Pulmonary artery endothelial cell (primary cell): ENCODE measurements at regions not wholly inside any gene's neighbourhood (a gene's known extent, or its start where the extent isn't known, plus 50 kb on each side); places are given as distances from the start of the nearest gene placed in this dataset.

Source experiments
- DNase-seq: peaks from one replicate; pipeline ENCODE4 v3.0.0-alpha.2; 2011; ENCODE audit warnings: low read depth, low spot score

GRCh38 chr3:144221761-144222160 lies 250.1 kb downstream of the DIPK2A start:
- no peak for DNase-seq

DNA sequence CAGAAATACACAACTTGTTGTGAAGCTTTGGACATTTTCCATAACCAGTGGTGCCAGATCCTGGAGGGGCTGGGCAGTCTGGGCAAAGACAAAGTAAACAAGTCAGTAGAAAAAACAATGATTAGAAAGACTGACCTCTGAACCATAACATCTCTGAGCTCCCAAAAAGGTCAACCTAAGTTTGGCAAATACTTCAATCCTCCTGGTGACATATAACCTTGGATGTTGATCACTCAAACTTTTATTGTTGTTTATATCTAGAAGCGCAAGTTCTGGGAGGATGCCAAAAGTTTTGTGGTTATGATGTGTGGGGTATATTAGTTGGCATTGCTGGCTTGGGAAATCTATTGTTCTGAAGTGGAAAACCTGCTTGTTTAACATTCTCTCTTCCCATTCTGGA lies 257.7 kb downstream of the DIPK2A start:
- DNase-seq: peak; percentile 46

DNA sequence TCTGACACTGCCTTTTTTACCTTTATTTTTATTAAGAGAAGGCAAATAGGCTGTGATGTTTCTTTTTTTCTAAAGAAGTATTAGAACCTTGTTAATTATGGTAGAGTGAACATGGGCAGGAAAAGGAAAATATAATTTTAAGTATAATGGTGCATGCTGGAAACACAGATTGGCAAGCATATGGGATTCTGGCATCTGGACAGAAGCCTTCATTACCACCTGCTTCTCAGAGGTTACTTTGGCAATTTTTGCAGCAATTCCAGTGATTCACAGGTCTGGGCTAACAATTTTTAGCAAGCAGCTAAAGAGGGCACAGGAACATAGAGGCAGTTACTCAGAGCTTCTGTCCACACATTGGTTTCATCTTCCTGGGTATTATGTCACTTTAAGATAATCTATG lies 258.3 kb downstream of the DIPK2A start:
- DNase-seq: no peak

GRCh38 chr3:144235489-144235888 lies 263.9 kb downstream of the DIPK2A start:
- no peak for DNase-seq

- no peak for DNase-seq
Observed at GRCh38 chr3:144237351-144237750, 265.7 kb downstream of the DIPK2A start.

DNA sequence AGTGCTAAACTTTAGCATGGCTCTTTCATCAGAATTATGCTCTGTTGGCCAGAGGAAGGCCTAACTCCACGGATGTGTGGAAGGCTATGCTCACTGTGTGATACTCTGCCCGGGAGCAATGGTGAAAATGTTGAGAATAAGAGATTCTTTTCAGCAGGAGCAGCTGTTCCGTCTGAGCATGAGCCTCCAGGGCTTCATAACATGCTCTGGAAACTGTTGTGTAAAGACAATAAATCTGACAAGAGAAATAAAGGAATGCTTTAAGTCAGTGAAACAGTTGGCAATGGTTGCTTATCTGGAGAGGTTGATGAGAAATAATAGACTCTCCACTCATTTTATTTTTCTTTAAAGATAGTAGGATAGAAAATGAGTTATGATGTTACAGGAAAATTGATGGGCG lies 269.8 kb downstream of the DIPK2A start:
- no peak for DNase-seq

- no peak for DNase-seq
Observed at GRCh38 chr3:144242747-144243146, 271.1 kb downstream of the DIPK2A start.

GRCh38 chr3:144244662-144245061 lies 273.0 kb downstream of the DIPK2A start:
- no peak for DNase-seq

DNA sequence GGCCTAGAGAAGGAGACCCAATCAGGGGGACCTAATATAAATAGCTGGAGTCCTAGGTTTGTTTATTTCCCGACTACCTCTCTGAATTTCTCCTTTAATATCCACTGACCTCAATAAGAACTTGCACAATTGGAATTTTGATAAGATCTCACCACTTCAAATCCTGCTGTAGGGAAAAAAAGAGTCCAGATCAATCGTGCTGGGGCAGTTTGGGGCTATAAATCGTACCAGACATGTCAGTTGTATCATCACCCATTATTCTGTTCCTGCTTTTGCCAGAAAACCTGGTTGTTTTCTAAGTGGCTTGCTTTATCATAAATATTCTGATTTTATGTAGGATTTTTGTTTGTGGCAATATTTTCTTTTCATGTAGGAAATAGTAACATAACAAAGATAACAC lies 281.3 kb downstream of the DIPK2A start:
- no peak for DNase-seq

DNA sequence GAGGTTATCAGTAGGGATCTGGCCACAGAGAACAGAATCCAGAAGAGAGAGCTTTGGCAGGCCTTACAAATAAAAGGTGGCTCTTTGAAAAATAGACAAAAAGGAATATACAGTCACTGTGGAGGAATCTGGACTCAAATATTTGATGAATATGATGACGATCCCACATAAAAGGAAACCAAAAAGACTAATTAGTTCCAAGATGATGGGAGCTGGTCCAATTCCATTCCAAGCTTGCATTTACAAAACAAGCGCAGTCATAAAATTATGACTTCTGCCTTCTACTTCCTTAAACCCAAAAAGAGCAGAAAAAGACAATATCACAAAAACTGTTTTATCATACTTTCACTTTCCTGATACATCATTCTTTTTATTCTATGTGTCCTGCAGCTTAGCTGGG lies 285.8 kb downstream of the DIPK2A start:
- DNase-seq: no peak

- no peak for DNase-seq
Observed at GRCh38 chr3:144259267-144259666, 287.6 kb downstream of the DIPK2A start.

DNA sequence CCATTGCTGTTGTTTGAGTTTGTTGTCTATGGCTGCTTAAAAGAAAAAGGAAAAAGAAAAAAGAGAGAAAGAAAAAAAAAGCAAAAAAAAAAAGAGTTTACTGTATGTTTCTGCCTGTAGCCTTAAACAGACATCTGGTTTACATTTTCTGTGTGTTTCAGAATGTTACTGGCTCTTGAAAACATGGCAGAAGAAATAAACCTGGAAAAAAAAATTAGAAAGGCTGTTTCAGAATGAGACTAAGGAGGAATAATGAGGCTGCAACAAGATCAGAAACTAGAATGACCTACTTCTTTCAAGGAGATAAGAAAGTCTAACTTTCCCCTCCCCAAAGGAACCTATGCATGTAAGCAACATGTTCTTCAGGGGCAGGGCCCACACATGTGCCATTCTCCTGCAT lies 292.1 kb downstream of the DIPK2A start:
- no peak for DNase-seq

DNA sequence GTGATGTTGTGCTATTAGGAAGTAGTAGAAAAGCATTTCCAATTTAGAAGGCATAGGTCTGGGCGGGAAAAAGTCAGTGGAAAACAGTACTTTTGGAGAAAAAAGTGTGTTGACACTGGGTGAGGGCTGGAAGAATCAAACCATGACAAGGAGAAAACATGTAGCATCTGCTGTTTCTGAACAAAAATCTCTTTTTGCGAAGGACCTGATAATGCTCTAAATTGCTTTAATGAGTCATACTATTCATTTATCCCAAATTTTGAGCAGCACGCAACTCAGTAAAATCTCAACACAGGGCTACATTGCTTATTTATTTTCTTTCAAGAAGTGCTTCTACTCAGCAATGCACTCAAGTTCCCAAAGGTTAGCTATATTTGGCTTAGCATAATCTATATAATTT lies 292.7 kb downstream of the DIPK2A start:
- no peak for DNase-seq

DNA sequence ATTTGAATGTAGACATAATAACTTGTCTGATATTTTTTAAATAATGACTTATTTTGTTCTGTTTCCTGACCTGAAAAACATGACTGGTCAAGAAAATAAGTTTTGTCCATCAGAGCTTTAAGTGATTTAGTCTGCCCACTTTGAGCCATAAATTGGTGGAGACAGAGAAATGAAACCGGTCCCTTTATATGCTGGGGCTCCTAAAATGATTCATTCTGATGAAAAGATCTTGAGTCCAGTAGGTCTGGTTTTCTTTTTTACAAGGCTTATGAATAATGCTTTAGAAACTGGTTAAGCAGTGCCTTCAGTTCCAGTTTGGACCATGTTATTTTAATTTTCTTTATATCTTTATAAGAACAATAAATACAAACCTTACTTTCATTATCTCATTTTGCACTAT lies 293.2 kb downstream of the DIPK2A start:
- DNase-seq: no peak

DNA sequence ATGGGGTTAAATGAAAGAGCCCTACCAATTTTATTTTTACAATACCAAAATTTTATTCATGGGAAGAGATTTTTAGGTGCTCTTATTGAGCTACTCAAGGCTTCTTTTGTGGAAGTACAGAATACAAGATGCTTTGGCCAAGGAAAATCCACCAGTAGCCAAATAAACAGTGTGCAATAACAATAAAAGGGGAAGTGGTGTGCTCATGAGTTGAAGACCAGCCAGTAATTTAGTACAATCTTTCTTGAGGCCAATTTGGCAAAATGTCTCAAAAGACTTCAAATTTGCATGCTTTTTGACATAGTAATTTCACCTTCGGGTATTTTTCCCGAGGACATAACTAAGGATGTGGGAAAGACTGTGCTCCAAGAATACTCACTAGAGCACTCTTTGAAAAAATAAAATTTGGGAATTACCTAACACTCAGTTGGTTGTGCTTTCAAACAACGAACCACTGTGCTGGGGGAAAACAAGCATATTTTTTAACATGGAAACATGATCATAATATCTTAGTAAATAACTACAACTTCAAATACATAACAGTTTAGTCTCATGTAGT lies 294.0 kb downstream of the DIPK2A start:
- peak; percentile 10 for DNase-seq

DNA sequence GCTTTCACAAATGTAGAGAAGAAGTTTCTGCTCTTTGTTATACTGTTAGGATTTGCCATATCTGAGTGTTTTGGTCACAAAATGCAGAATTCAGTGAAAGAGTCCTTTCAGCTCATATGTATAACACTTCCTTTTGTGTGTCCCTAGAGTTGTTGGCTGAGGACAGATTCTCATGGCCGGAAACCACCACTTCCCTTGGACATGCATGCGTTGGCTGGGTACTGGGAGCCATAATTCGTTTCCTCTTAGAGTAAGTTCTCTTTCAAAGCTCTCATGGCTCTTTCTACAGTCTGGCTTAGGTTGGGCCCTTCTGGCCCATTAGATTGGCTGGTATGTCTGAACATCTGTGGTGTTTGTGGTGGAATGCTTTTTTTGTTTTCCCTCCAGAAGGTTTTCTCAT lies 298.5 kb downstream of the DIPK2A start:
- no peak for DNase-seq

GRCh38 chr3:144272680-144273079 lies 301.1 kb downstream of the DIPK2A start:
- DNase-seq: no peak

- DNase-seq: no peak
Observed at GRCh38 chr3:144273601-144274000, 302.0 kb downstream of the DIPK2A start.

DNA sequence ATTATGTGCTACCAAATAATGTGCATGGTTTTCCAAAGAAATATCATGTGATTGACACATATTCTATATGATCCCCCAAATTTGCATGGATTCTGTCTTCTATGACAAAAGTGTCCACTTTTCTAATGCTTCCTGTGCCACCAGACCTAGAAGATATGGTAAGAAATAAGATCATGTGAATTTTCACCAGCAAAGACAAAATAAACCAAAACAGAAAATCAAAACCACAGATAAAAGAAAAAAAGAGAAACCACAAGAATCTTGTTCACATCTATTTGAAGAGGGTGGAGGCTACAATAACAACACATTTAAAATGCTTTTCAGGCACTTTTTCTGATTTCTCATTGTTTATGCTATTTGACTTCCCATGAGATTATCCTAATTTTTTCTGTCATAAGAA lies 303.4 kb downstream of the DIPK2A start:
- no peak for DNase-seq

DNA sequence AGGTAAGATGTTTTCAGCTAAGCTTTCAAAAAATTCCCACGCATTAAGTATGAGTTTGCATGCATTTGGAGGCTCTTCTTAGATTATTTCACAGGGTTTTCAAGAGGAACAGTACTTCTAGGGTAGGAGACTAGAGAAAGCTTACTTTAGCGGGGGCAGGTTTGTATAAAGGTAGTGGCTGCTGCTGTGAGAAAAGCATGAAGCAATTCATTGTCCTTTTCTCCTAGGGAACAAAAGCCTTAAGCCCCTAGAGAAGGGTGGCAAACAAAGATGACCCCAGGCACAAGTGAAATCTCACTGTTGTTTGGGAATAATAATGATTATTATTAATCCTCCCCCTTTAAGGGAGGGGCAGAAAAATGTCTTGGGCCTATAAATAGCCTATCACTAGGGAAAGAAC lies 310.7 kb downstream of the DIPK2A start:
- no peak for DNase-seq

DNA sequence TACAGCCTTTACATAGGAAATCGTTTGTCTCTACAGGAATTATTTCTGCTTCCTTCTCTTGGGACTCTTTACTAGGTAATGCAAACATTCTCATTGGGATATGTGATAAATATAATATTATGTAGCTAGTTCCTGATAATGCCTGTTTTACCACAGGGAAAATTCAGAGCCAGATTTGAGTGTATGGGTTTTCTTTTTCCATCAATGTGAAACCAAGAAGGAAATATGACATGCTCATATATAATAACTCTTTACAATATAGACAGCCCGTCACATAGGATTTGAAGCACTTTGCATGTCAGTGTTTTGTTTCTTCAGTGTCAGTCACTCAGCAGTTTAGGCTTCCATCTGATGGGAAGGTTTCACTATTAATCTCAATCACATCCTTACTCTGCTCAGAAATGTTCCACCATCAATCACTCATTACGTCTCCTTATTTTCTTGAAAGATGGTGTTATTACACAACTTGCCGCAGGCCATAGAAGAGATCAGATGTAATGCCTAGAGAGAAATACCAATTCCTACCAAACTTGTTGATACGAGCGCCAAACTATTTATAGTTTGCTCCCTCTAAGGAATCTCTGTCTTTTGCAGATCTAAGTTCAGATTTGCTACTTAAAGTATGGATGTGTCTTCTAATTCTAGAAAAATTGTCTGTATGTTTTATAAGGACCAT lies 314.8 kb downstream of the DIPK2A start:
- DNase-seq: no peak

DNA sequence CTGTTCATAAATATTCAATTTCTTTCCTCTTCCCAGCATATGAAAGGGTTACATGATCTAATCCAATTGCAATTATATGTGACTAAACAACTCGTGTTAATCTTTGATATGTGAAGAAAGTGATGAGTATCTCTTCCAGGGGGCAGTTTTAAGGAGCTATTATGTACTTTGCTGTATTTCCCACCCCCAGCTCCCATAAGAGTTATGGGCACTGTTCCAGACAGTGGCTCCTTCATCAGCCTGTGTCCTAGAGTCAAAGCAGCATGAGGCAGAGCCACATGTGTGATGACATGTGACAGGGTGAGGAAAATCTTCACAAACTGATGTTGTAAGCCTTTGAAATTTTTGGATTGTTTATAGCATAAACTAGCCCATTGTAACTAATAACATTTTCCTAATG lies 315.4 kb downstream of the DIPK2A start:
- DNase-seq: no peak

DNA sequence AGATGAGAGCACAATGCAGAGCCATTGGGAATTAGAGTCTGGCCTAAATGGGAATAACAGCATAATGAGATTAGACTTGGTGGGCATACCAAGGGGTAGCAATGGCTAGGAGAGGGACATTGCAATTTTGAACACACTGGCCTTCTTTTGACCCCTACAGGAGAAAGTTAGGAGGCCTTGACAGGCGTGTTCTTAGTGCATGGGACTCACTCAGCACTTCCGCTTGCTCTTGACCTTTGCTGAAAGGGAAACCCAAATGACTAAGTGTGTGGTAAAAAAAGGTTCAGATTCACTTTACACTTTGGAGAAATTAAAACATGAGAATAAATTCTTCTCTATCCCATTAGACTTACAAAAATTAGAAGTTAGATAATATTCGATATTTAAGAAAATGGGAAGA lies 317.4 kb downstream of the DIPK2A start:
- DNase-seq: no peak
